ENCODE measurements at regions not wholly inside any gene's neighbourhood (a gene's known extent, or its start where the extent isn't known, plus 50 kb on each side); places are given as distances from the start of the nearest gene placed in this dataset.
A peak's percentile ranks its signal among the peaks of the same experiment; 100 is the strongest.
"Not testable (repeated sequence)": the region's sequence is repeated elsewhere in the genome, so short reads cannot be mapped to it uniquely, and the experiment has no call there.

- no peak for DNase-seq
Observed at GRCh38 chr15:95021816-95022215, 790.5 kb downstream of the MCTP2 start.

GRCh38 chr15:95024351-95024750 lies 793.0 kb downstream of the MCTP2 start:
- DNase-seq: peak; percentile 51

- DNase-seq: peak; percentile 70
Observed at GRCh38 chr15:95025924-95026728, 794.8 kb downstream of the MCTP2 start.

GRCh38 chr15:95027981-95028380 lies 796.6 kb downstream of the MCTP2 start:
- DNase-seq: no peak

GRCh38 chr15:95032156-95032555 lies 800.8 kb downstream of the MCTP2 start:
- DNase-seq: no peak

- DNase-seq: no peak
Observed at GRCh38 chr15:95035106-95035505, 803.7 kb downstream of the MCTP2 start.

GRCh38 chr15:95041297-95041696 lies 809.9 kb downstream of the MCTP2 start:
- DNase-seq: no peak

GRCh38 chr15:95043236-95043932 lies 812.0 kb downstream of the MCTP2 start:
- DNase-seq: not testable (repeated sequence)

GRCh38 chr15:95043933-95044313 lies 812.6 kb downstream of the MCTP2 start:
- no peak for DNase-seq

- no peak for DNase-seq
Observed at GRCh38 chr15:95044745-95045417, 813.5 kb downstream of the MCTP2 start.

GRCh38 chr15:95051861-95052260 lies 820.5 kb downstream of the MCTP2 start:
- DNase-seq: no peak

GRCh38 chr15:95059346-95059905 lies 828.1 kb downstream of the MCTP2 start:
- DNase-seq: no peak

GRCh38 chr15:95068701-95069521 lies 837.5 kb downstream of the MCTP2 start:
- no peak for DNase-seq

- DNase-seq: no peak
Observed at GRCh38 chr15:95075792-95076677, 844.7 kb downstream of the MCTP2 start.

GRCh38 chr15:95076678-95076990 lies 845.3 kb downstream of the MCTP2 start:
- no peak for DNase-seq

GRCh38 chr15:95078003-95078402 lies 846.6 kb downstream of the MCTP2 start:
- no peak for DNase-seq

GRCh38 chr15:95080228-95080627 lies 848.9 kb downstream of the MCTP2 start:
- DNase-seq: not testable (repeated sequence)

- DNase-seq: no peak
Observed at GRCh38 chr15:95085056-95085455, 853.7 kb downstream of the MCTP2 start.

GRCh38 chr15:95086531-95087252 lies 855.3 kb downstream of the MCTP2 start:
- DNase-seq: no peak

GRCh38 chr15:95087253-95087609 lies 855.9 kb downstream of the MCTP2 start:
- DNase-seq: no peak

- no peak for DNase-seq
Observed at GRCh38 chr15:95091444-95091843, 860.1 kb downstream of the MCTP2 start.
